GM19023 (cell line): ENCODE measurements at regions not wholly inside any gene's neighbourhood (a gene's known extent, or its start where the extent isn't known, plus 50 kb on each side); places are given as distances from the start of the nearest gene placed in this dataset.

ENCODE experiments used
- ATAC-seq: cut with Tn5 transposase; IDR thresholded peaks from one replicate; pipeline ENCODE4 v1.9.1; 2021; ENCODE audit warnings: mild to moderate bottlenecking, moderate library complexity; ENCODE audit not compliant: unreplicated experiment

GRCh38 chr12:31868965-31869364 is 90.2 kb upstream of the RESF1 start:
- no peak for ATAC-seq

GRCh38 chr12:31867292-31867691 is 91.9 kb upstream of the RESF1 start:
- ATAC-seq, result no peak

GRCh38 chr12:31866523-31866922 is 92.7 kb upstream of the RESF1 start:
- no peak for ATAC-seq

- no peak for ATAC-seq
Observed at GRCh38 chr12:31865023-31865422, 94.2 kb upstream of the RESF1 start.

GRCh38 chr12:31861360-31861759 is 97.9 kb upstream of the RESF1 start:
- no peak for ATAC-seq

- no peak for ATAC-seq
Observed at GRCh38 chr12:31860401-31860800, 98.8 kb upstream of the RESF1 start.

- ATAC-seq, result no peak
Observed at GRCh38 chr12:31859232-31859977, 99.8 kb upstream of the RESF1 start.

GRCh38 chr12:31855427-31855826 is 103.8 kb upstream of the RESF1 start:
- no peak for ATAC-seq

GRCh38 chr12:31853977-31854376 is 105.2 kb upstream of the RESF1 start:
- ATAC-seq, result no peak

- ATAC-seq, result no peak
Observed at GRCh38 chr12:31853520-31853919, 105.7 kb upstream of the RESF1 start.

- ATAC-seq, result no peak
Observed at GRCh38 chr12:31850268-31850667, 108.9 kb upstream of the RESF1 start.

- no peak for ATAC-seq
Observed at GRCh38 chr12:31849090-31849687, 110.0 kb upstream of the RESF1 start.

GRCh38 chr12:31846405-31846804 is 112.8 kb upstream of the RESF1 start:
- no peak for ATAC-seq

- no peak for ATAC-seq
Observed at GRCh38 chr12:31845613-31846322, 113.4 kb upstream of the RESF1 start.

- no peak for ATAC-seq
Observed at GRCh38 chr12:31843398-31844095, 114.7 kb upstream of the AMN1 start.

- ATAC-seq, result no peak
Observed at GRCh38 chr12:31837913-31838312, 109.1 kb upstream of the AMN1 start.

- no peak for ATAC-seq
Observed at GRCh38 chr12:31835276-31835882, 106.6 kb upstream of the AMN1 start.

GRCh38 chr12:31834150-31834549 is 105.3 kb upstream of the AMN1 start:
- ATAC-seq, result no peak

GRCh38 chr12:31832740-31833729 is 104.2 kb upstream of the AMN1 start:
- ATAC-seq, result peak; percentile 76

GRCh38 chr12:31828071-31828470 is 99.2 kb upstream of the AMN1 start:
- ATAC-seq, result no peak
